Kidney glomerular epithelial cell (primary cell): ENCODE measurements at regions not wholly inside any gene's neighbourhood (a gene's known extent, or its start where the extent isn't known, plus 50 kb on each side); places are given as distances from the start of the nearest gene placed in this dataset.

Source experiments
- DNase-seq: peaks from one replicate; lab custom pipeline; 2025; lab: John Stamatoyannopoulos, UW

DNA sequence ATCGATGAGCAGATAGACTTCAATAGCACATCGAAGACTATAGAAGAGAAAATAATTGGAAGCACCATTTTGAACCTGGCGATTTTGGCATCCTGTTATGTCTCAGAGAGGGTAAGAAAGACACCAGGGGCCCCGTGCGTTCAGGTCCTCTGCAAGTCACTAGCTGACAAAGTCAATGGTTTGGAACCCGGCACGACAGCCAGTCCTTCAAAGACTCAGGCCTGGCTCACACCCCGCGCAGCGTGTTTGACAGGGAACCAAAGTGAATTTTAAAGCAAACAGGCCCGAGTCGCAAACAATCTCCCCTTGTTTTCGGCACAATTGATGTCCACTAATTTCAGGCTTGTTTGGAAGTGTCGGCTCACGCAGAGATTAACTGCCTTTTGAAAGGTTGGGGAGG is 716.6 kb downstream of the BRD1 start:
- DNase-seq = no peak

DNA sequence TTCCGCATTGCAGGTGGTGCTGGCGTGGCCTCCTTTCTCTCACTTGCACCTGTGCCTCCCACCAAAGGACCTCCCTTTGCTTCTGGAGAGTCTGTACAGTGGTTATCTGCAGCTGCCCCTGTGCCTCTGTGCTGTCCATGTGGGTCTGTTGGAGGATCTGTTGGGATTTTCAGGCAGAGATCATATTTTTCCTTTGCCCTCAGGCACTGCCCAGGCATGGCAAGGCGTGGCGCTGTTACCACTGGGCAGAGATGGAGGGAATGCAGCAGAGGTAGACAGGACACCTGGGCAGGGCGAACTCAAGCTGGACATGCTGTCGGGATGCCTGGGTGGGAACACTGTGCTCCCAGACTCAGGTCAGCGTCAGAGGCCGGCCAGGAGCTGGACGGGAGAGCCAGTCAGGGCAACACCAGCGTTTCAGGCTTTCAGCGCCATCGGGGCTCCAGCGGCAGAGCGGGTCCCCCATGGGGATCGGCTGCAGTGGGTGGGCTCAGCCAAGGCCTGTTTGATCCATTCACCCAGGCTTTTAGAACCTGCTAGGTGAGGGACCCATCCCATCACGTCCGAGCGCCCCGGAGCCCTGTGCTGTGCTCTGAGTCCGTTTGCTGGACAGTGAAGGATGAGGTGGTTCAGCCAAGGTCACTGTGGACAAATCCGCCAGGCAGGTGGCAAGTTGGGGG is 718.9 kb downstream of the BRD1 start:
- DNase-seq = no peak

DNA sequence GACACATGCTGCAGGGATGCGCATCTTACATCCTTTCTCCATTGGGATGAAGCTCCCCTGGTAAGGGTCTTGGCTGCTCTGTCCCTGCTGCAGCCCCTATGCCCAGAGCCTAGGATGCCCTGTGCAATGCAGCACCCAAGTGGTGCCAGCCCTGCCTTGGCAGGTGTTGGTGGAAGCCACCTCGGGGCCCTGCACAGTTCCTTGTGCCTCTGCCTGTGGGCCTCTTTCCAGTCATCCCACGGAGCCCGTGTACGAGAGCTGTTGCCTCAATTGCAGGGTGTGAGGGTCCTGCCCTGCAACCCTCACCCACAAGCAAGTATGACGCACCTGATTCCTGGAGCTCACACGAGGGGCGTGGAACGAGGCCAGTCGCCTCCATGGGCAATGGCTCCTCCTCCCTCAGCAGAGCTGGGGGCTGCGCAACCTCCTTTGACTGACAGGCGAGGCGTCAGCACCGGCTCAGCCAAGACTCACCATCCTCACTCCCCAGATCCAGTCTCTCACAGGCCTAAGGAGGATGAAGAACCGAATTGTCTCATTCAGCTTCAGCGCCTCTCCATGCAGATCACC is 719.6 kb downstream of the BRD1 start:
- DNase-seq = no peak

DNA sequence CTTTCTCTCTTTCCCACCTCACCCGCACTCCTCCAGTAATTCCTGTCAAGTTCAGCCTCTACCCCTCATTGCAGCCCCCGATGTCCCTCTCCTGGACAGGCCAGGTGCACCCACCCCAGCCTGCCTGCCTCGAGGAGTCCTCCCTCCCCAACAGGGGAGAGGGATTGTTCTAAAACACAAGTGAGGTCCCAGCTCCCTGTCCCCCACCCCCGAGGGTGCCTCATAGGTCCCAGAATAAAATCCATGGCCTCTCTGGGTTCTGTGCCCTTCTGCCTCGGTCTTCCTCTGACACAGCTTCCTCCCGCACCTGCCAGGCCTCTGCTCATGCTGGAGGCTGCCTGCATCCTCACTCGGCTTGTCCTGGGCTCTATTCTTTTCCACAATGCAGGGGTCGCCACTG is 720.1 kb downstream of the BRD1 start:
- no peak for DNase-seq

DNA sequence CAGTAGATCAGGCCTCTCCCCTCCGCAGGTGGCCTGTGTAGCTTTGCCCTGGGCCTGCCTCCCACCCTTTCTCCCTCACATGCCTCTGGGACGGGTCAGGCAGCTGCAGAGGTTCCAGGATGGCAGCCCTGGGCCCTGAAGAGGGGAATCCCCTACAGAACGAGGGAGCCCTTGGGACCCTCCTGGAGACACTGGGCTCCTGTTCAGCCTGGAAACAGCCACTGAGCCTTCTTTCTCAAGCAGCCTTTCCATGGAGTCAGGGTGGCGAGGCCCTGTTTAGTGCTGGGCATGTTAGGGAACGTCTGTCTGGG is 720.9 kb downstream of the BRD1 start:
- no peak for DNase-seq

DNA sequence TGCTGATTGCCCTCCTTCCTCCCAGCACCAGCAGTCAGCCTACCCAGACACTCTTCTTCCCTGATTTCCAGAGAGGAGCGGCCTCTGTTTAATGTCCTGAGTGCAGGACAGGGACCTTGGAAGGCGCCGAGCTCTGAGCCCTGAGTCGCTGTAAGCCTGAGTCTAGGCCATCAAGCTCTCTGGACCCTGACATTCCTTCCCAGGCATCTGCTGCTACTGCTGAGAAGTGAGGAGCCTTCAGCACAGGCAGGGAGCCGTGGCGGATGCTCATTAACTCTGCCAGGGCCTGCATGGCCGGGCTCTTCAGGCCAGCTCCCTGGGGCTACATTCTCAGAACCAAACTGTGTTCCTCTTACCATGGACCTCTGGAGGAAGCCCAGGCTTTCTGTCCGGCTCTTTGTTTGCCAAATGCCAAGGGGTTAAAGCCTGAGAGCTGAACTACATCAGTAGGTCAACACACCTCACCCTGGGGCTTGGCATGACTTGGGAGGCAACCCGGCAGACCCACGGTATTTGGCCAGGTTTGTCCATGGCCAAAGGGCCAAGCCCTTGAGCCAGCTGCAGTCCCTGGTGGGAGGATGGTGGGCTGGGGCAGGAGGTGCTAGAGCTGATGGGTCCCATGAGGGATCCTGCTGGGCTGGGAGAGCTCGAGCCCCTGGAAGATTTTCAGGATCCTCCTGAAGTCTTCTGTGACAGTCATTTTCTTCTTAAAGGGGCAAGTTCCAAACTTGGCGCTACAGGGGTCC is 721.4 kb downstream of the BRD1 start:
- no peak for DNase-seq

DNA sequence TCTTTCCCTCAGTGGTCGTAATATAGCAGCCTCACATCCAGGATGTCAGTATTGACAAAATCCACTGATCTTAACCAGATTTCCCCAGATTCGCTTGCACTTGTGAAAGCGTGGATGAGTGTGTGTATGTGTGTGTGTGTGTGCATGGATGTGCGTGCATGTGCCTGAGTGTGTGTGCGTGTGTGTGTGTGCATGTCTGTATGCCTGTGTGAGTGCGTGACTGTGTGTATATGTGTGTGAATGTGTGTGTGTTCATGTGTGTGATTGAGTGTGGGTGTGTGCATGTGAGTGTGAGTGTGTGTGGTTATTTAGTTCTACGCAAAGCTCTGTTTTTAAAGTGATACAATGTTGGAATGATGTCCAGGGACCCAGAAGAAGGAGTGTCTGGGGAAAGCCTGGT is 723.2 kb downstream of the BRD1 start:
- no peak for DNase-seq

DNA sequence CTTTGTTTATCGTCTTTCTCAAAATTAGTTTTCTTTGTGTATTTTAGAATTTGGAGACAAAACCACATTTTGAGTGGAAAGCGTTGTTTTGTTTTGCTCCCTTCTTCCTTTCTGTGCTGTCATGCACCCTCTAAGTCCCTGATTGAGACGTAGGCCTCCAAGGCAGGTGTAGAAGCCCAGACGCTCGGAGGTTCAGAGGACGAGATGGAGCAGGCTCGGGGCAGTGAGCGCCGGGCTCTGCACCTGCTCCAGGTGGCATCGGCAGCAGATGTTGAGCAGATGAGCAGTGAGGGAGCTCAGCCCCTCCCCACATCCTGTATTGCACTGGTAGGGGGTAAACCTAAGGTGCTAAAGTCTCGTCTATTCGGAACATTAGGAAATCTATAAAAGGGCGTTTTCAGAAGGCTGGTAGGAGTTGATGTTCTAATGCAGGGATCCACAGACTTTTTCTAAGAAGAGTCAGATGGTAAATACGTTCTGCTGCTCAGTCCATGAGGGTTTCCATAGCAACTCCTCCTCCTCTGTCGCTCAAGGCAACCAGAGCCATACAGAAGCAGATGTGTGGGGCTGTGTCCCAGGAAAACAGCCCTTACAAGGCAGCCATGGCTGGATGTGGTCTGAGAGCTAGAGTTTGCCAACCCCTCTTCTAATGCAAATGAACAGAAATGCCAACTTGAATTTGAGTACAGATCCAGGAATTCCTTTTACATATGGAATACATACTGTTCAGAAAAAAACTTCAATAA is 724.2 kb downstream of the BRD1 start:
- no peak for DNase-seq

DNA sequence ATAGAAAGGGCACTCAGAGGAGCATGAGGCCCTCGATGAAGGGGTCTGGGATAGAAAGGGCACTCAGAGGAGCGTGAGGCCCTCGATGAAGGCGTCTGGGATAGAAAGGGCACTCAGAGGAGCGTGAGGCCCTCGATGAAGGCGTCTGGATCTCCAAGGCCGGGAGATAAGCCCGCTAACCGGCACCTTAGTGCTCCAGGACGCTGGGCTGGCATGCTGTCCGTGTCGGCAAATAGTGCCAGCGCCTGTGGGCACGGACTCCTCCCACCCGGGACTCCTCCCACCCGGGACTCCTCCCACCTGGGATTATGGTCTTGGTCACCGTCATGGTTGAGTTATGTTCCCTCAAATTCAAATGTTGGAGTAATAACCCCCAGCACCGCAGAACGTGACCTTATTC is 725.3 kb downstream of the BRD1 start:
- DNase-seq = no peak

DNA sequence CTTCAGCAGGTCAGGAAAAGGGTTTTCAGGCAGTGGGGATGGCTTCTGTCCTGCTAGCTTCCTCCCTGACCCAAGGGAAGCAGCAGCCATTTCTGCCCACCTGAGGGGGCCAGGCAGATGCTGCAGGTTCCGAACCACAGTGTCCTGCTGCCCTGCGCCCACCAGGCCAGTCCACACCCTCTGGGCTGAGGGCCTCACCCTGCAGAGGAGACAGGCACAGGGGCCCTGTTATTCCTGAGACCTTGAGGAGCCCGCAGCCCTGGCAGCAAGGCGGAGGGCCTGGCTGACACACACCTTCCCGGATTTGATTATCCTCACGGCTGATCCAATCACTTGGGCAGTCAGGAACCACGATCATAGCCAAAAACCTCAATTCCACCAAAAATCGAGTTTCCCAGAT is 725.8 kb downstream of the BRD1 start:
- no peak for DNase-seq

DNA sequence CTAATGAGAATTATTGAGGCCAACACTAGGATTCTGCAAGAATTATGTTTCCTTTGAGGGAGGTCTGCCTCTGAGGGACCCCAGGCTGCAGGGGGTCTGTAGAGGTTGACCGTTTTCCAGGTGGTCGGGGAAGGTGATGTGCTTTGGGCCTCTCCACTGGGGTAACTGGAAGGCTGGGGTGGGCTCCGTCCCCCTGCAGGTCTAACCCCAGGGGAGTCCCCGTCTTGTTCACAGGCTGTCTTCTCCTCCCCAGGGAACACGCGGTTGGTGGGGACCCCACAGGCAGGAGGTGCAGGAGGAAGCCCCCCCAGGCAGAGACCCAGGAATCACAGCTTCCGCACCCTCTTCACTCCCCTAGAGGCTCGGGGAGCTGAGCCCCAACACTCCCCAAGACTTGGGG is 726.4 kb downstream of the BRD1 start:
- no peak for DNase-seq

DNA sequence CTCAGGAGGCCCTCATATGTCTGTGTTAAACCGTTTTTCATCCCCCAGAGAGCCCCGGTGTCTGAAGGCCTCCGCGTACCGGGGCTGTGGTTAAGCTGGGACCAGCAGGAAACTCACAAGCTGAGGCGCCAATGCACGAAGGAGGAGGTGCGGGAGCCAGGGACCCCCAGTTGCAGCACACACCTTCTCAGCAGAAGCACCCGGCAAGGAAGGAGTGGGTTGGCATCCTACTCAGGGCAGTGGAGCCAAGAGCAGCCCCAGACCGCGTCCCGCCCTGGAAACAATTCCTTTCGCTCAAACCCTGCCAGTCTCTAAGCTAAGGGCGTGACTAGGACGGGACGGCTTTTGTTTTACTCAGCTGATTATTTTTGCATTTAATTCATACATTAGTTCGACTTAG is 726.9 kb downstream of the BRD1 start:
- no peak for DNase-seq

DNA sequence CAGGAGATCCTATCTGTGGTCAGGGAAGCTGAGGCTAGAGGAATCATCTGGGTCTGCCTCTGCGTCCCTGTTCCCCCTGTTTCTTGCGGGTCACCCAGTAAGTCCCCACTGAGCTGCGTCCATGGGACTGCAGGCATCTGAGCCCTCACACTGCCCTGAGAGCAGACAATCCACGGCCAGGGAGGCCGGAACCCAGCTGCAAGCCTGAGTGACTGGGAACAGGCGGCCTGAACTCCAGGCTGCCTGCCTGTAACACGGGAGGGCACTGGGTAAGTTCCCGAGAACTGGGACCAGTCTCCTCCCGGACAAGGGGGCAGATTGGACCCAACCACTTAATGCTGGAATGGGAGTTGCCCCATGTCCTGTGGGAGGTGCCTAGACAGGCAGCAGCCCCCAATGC is 727.4 kb downstream of the BRD1 start:
- no peak for DNase-seq

DNA sequence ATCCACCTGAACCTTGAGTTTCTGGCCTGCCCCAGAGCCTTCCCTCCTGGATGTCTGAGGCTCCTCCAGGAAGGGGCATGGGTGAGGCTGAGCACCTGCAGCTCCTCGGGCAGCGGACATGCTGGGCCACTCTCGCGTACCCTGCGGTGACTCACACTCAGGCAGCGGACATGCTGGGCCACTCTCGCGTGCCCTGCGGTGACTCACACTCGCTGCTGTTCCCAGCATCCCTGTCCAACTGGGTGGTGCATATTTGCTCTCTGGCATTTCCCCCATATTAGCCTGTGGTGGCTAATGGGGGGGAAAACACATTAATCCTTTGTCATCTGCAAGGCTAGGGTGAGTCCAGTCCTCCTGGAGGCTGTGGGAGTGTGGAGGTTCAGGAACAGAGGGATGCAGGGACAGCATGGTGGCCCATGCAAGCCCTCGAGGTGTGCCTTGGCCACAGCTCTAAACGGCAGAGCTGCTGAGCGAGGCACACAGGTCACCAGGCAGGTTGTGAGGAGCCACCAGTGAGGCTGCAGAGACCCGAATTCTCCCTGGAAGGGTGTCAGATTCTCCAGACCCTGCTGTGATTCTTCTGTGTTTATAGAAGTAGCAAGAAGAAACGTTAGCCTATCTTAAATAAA is 728.1 kb downstream of the BRD1 start:
- no peak for DNase-seq

DNA sequence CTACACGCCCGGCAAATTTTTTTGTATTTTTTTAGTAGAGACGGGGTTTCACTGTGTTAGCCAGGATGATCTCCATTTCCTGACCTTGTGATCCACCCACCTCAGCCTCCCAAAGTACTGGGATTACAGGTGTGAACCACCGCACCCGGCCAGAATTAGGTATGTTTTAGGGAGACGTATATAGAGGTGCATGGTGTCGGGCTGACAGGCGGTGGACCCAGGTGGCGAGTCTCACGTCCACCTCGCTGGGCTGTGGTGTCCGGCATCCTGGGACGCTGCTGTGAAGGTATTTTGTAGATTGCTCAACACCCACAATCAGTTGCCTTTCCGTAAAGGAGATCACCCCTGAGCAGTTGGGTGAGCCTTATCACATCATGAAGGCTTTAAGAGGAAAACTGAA is 728.6 kb downstream of the BRD1 start:
- no peak for DNase-seq

DNA sequence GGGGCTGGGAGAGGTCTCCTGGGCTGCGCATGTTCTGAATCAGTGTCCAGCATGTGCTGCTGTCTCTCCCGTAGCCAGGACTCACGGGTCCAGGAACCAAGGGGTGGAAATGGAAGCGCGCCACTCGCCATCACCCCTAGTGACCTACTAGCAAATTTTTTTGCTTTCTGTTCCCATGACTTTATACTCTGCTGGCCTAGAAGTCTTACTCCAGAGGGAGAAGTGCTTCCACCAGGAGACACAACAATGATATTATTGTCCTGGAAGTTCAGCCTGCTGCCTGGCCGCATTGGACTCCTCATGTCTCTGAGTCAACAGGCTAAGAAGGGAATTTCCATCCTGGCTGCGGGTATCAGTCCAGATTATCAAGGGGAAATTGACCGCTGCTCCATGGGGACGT is 729.7 kb downstream of the BRD1 start:
- DNase-seq = no peak

DNA sequence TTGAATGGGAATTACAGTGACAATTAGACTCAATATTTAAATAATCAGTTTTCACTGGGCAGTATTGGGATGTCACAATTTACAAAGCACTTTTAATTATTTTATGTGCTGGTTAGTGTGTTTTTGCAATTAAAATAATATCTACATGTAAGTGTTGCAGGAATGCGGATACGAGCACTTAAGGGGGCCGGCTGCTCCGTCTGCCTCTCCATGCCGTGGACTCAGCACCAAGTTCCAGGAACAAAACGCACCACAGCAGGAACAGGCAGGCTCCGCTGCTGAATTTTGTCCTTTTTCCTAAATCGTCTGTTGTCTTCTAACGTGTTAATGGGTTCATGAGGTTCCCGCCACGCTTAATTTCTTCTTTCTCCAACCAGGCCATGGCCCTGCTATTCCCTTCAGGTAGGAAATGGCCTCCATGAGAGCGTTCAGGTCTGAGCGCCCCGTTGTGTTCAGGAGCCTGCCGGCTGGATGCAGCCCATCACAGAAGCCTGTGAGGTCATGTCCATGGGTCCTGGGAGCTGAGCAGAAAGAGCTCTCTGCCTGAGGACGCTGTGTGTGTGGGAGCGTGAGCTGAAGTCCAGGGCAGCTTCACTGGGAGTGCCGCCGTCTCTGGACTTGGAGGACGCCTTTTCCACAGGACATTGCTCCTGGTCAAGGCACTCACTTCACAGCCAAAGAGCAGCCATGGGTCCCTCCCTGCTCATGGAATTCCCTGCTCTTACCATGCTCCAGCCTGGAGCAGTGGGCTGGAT is 730.3 kb downstream of the BRD1 start:
- DNase-seq = no peak

DNA sequence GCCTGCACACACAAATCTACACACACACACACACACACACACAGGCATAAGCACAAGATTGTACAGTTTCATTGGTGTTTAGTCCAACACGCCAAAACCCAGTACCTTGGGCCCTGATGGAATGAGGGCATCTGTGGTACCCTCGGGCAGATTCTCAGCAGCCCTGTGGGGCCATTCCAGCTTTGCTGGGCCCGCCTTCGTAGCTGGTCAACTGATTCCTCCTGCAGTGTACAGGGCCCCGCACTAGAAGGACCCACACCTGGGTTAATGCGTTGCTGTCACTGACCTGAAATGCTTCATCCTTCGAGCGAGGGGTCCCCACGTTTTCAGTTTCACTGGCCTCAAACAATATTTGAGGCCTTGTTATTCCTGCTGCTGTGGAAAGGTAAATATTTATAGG is 731.2 kb downstream of the BRD1 start:
- no peak for DNase-seq

DNA sequence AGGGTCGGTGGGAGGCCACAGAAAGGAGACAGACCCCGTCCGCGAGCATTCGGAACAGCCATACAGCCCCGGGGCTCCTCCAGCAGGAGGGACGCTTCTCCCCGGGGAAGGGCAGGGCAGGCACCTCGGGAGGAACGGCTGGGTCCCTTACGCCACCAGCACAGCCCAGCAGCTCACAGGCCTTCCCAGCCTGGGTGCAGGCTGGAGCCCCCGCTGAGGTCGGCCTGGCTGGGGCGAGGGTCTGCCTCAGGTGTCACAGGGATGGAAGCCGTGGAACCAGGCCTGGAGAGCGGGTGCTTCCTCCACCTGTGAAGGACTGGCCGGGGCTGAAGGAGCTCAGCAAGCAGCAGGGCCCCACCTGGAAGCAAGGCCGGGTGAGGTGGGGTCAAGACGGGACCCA is 732.3 kb downstream of the BRD1 start:
- no peak for DNase-seq

DNA sequence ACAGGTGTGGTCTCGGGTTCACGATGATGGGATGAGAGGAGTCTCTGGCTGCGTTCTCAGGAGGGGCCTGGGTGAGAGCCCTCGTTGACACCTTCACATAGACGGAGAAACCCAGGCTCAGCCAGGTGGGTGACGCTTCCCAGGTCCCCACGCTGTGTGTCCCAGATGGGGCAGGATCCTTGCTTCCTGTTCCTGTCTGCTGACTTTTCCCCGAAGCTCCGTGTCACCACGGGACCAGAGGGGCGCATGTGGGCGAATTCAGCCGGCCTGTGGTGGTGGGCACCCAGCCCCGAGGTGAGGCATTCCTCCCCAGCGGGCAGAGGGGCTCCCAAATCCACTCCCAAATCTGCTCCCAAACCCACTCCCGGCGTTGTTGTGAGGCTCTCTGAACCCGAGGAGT is 732.8 kb downstream of the BRD1 start:
- DNase-seq = no peak

DNA sequence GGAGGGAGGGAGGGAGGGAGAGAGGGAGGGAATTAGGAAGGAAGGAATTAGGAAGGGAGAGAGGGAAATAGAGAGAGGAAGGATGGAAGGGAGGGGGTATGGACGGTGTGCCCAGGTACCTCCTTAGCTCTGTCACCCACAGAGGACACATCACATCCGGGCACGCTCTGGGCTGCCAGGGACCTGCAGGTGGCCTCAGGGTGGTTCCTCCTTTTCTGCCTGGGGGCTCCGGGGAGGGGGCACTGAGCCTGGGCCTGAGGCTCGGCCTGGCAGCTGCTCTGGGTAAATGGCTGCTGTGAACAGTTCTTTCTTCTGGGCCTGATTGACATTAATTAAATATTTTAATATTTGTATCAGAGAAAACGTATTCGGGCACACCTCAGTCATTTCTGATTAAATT is 733.5 kb downstream of the BRD1 start:
- DNase-seq = no peak
